HG03521 (cell line): ENCODE measurements at regions not wholly inside any gene's neighbourhood (a gene's known extent, or its start where the extent isn't known, plus 50 kb on each side); places are given as distances from the start of the nearest gene placed in this dataset.

Experiments used
- ATAC-seq: cut with Tn5 transposase; IDR thresholded peaks from one replicate; pipeline ENCODE4 v1.9.1; 2021; ENCODE audit warnings: mild to moderate bottlenecking, moderate library complexity; ENCODE audit not compliant: unreplicated experiment

GRCh38 chr2:103103678-103104077, 341.8 kb downstream of the TMEM182 start:
- no peak for ATAC-seq

DNA sequence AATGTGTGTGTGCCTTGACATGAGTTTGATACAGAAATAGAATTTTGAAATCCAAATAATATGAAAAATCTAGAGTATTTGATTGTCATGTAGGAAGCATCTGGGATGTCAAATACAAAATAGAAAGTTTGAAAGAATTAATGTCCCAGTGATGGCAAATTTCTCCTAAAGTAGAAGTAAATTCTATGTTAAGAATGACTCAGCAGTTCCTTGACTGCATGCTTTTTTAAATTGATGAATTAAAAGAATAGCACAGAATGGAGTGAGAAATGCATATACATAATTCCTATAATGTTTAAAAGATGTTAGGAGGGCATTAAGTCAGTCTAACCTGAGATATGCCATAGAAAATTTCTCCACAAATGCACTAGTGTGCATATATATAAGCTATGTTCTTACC, 357.5 kb downstream of the TMEM182 start:
- ATAC-seq: no peak

DNA sequence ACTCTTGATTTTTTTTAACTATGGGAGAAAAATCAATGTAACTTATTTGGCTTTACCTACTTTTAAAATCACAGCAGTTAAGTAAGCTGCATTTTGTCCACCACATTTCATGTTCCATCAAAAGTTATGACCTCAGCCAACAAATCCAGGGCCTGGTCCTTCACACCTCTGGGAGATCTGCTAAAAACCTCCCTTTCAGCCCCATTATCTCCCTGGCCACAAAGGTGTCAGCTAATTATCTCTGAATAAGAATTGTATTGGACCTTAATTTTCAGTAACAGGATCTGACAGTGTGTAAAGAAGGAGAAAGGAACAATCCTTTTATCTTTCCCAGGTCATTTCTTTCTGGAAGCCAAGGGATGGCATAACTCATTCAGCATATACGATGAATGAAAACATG, 359.3 kb downstream of the TMEM182 start:
- ATAC-seq: no peak

- no peak for ATAC-seq
These were observed 361.7 kb downstream of the TMEM182 start for GRCh38 chr2:103123516-103123915.

DNA sequence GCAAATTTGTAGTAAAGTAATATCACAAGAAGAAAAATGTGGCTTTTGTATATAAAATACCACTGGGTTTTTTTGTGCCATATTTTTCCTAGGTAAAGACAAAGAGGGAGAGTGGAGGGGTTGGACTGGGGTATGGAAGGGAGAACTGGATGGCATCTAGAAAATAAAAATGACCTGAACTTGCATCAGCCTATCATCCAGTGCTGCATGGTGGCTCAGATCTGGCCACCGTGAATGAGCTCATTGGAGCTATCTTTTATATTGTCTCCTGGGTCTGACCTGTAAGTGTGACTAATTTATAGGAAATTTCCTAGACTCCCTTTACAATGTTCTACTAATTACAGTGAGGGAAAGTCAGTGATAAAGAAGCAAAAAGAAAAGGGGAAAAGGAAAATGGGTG, 369.0 kb downstream of the TMEM182 start:
- ATAC-seq: no peak

- peak; percentile 90 for ATAC-seq
These were observed 370.8 kb downstream of the TMEM182 start for GRCh38 chr2:103132536-103133217.

DNA sequence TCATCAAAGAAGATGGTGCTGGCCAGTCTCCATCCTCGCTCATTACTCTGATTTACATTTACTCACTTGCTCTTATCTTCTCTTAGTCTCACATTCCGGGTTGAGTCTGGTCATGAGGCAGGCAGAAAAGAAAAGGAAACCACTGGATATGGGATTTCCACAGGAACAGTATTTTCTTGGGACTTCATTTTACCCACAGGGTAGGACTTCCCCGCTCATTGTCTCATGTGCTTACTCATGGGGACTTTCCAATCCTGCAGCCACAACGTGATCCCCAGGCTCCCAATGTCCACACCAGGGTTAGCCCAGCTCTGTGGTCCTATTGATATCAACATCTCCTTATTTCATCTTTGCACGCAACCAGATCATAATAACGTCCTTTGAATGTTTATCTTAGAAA, 373.8 kb downstream of the TMEM182 start:
- ATAC-seq: no peak

- no peak for ATAC-seq
These were observed 376.5 kb downstream of the TMEM182 start for GRCh38 chr2:103138123-103138901.

GRCh38 chr2:103139628-103140268, 377.9 kb downstream of the TMEM182 start:
- no peak for ATAC-seq

DNA sequence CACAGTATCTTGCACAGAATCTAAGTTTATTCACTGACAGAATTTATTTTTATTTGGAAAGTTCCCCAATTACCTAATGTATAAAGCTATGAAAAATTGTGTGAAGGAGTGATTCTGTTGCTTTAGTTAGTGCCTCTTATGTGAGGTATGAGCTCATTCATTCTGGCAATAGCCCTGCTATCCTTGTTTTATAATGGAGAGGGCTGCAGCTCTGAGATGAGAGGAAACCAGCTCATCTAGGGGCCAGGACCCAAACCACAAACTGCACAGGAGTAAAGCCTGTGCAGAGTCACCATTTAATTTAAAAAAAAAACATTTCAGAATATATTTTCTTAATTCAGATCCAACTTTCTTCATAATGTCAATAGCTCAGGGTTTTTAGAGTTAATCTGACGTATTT, 383.0 kb downstream of the TMEM182 start:
- ATAC-seq: no peak

DNA sequence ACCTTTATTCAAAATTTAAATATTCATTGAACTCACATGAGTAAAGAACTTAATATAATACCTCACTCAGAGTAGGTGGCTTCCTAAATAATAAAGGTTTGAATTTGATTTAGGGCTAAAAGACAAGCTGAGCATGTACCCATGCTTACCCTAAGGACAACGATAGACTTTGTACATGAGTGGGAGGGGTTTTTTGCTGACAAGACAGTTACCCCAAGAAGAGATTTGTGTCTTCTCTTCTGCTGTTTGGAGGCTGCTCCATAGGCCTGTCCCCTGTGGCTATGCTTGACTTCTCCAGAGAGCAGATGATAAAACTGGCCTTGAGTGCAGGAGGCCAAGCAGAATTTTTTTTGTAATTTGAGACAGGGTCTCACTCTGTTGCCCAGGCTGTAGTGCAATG, 383.9 kb downstream of the TMEM182 start:
- no peak for ATAC-seq

- ATAC-seq: no peak
These were observed 389.2 kb downstream of the TMEM182 start for GRCh38 chr2:103151046-103151445.

- no peak for ATAC-seq
These were observed 390.7 kb downstream of the TMEM182 start for GRCh38 chr2:103152556-103152955.

DNA sequence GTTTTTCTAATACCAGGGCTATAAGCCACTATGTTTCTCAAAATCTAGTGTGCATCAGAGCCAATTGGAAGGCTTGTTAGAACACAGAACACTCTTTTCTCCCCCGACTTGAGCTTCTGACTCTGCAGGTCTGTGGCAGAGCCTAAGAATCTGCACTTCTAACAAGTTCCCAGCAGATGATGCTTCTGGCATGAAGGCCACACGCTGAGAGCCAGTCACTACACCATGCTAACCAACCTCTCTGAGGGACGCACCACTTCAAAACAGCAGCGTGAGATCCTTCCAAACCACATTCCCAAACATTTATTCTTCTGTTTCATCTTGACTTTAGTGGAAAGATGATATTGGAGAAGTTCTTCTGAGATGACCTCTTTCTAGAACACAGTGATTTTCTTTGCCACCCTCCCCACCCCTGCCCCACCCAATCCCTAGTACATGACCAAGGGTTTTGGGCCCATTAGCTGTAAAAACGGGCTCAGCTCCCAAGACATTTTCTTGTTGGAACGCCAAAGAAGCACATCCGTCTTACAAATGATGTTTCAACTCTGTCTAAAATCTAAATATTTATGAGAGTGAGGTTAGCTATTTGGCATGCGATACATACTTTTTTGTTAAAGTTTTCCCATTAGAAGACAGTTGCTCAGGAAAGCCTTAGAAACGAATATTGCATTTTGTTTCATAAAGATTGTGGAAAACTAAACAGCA, 391.9 kb downstream of the TMEM182 start:
- no peak for ATAC-seq

DNA sequence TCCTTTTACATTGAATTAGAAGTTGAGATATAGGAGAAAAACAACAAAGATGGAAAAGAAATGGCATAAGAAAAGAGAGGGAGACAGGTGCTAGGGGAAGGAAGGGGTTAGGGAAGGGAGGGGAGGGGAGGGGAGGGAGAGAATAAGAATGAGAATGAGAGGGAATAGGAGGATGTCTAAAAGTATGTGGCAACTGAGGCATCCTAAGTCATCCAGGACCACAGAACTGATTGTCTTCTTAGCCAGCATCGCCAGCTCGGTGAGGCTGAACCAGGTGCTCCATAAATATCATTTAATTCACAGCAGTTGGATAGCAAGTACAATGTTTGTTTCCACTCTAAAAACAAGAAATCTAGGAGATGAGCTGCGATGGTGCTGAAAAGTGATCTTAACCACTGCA, 393.5 kb downstream of the TMEM182 start:
- ATAC-seq: no peak

DNA sequence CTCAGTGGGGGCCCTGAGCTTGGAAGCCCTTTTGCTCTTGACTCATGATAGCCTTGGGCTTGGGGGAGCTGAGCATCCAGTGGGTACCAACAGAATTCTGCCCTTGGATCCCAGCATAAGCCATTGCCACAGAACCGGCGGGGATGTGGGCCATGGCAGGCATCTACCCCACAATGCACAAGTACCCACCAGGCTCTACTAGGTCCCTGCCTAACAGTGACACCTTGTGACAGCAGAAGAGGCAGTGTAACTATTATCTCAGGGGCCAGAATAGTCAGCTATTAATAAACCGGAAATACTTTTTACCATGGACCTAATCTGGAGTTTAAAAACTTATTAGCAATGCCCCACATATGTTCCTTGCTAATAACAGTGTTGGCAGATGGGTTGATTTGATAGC, 397.2 kb downstream of the TMEM182 start:
- ATAC-seq: no peak

GRCh38 chr2:103161456-103162289, 399.8 kb downstream of the TMEM182 start:
- ATAC-seq: no peak

- no peak for ATAC-seq
These were observed 402.9 kb downstream of the TMEM182 start for GRCh38 chr2:103164748-103165147.

DNA sequence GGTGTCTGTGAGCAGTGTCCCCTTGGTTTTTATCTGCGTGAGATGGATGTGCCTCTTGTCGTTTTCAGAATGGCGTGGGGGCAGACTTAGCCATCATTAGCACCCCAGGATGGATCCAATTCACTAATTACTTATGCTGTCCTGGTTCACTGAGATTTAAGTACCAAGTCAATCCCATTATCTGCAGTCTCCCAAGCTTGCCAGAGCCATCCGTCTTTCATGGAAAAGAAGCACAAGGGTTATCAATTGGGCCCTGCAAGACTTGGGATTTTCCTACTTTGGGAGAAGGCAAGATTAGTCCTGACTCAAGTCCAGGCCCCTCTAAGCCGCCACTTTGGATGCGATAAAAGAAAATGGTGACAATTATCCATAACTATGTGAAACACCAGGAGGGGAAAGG, 404.0 kb downstream of the TMEM182 start:
- no peak for ATAC-seq

DNA sequence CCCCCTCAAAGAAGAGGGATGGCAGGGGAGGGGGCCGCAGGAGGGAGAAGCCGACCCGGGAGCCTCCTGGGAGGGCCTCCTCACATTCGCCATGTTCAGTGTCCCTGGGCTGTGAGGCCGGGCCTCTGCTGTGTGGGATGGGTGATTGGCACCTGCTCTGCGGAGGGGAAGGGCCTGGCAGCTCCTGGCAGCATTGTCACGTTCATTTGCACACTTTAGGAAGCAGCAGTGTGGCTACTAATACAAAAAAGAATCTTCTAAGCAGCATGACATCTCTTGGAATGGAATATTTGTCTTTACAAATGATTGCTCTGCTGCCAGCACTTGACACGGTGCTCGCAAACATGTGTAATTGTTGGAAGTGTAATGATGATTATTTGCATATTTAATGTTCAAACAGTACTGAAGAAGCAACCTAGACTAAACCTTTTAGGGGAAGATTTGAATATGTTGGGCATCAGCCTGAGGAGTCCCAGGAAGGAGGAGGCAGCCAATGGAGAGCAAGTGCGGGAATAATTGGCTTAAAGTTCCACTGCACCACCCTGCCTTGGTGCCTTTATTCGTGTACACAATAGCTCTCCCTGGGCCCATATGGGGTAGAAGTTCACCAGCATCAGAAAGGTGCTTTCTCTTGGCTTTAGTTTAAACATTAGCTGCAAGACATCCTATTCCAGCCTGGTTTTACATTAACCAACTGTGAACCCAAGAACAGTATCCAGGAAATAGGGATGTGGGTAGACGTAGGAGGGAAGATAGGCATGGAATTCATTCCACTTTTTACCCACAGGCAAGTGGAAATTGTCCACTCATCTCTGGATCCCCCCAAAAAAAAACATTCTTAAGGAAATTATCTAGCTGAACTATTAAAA, 404.9 kb downstream of the TMEM182 start:
- no peak for ATAC-seq
